OCI-M2 (cell line): ENCODE measurements at regions not wholly inside any gene's neighbourhood (a gene's known extent, or its start where the extent isn't known, plus 50 kb on each side); places are given as distances from the start of the nearest gene placed in this dataset.

Source experiments
- DNase-seq: peaks from one replicate; lab custom pipeline; 2025; ENCODE audit not compliant: unreplicated experiment; lab: John Stamatoyannopoulos, UW

GRCh38 chr6:68400396-68400795 lies 234.7 kb upstream of the ADGRB3 start:
- no peak for DNase-seq

DNA sequence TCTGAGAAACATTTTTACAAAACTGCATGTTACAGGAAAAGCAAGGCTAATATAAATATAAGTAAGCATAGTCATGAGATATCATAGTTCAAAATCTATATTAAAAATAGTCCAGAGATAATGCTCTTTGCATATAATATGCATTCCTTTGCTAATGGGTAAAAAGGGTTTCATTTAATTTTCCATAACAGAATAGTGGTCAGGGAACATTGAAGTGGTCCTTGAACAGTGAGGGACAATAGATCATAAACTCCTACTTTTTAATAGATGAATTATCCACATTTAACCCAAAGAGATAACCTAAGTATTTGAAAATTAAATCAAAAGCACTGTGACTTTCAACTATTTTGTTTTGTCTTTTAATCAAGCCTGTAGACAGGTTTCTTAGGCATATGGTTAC lies 243.1 kb upstream of the ADGRB3 start:
- no peak for DNase-seq

DNA sequence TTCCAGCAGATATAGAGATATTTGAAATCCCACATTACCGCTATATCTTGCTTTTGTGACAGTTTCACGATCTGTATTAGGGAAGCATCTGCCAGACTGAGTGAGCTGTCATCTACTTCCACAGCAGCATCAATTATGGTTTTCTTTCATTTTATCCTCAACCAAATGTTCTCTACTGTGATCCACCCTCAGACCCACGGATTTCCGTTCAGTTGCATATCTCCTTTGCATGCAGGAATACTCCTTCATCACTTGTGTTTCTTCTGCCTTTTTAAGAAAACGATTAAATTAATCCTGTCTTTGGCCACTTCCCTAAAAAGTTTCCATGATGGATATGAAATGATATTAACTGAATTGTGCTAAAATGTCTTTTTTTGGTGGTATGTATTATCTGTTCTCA lies 262.1 kb upstream of the ADGRB3 start:
- no peak for DNase-seq

GRCh38 chr6:68368845-68369244 lies 266.2 kb upstream of the ADGRB3 start:
- no peak for DNase-seq

DNA sequence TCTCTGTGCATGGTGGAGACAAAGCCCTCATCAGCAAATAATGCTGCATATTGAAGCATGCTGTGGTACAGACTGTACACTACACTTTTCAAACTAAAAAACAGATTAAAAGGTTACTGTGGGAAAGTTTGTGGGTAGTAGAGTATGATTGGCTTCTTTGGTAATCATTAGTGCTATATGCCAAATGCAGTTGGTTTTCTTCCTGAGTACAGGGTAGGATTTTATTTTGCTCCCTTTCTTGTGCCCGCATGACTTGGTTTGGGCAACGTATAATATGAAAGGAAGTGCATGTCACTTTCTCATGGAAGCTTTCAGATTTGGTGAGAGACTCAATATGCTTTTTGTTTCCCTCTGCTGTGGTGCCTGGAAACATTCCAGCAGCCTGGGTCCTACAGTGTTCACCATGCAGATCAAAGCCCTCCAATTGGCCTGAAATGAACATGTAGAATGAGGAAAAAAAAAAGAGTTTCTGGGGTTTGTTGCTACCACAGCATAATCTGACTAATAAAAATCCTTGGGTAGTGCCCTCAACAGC lies 270.7 kb upstream of the ADGRB3 start:
- no peak for DNase-seq

- DNase-seq: peak; percentile 78
These were observed 291.2 kb upstream of the ADGRB3 start for GRCh38 chr6:68343901-68344300.

DNA sequence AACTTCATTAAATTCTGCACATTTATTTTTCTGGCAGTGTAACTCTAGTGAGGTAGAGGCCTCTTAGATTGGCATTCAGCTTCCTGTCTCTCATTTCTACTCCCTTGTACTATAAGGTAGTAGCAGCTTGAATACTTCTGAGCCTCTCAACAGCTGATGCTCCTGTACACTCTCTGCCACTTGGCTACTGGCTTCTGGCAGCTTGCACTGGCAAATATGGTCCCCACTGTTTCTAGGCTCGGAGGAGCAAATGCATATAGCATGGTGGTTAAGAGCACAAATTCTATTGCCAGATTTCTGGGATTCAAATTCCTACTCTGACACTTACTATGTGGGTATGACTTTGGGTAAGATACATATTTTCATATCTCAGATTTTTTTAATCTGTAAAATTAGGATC lies 292.8 kb upstream of the ADGRB3 start:
- no peak for DNase-seq

- DNase-seq: no peak
These were observed 295.5 kb upstream of the ADGRB3 start for GRCh38 chr6:68339488-68340131.

DNA sequence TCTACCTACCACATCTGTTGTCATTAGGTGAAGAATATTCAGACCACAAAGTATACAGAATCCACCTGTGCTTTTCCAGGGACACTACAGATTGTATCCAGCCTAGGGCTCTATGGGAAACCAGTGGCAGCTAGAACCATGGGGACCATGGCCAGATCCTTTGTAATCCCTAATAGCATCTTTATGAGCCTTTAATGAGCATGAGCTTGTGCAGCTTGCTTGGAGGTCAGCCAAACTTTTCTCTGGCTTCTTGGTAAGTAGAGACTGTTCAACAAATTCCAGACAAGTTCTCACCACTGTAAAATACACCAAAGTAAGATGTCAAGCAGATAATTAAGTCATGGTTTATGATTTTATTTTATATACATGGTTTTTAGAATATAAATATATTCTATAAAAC lies 301.6 kb upstream of the ADGRB3 start:
- no peak for DNase-seq

- DNase-seq: no peak
These were observed 306.9 kb upstream of the ADGRB3 start for GRCh38 chr6:68328156-68328555.

GRCh38 chr6:68326762-68327161 lies 308.3 kb upstream of the ADGRB3 start:
- no peak for DNase-seq

GRCh38 chr6:68317366-68317765 lies 317.7 kb upstream of the ADGRB3 start:
- DNase-seq: no peak

DNA sequence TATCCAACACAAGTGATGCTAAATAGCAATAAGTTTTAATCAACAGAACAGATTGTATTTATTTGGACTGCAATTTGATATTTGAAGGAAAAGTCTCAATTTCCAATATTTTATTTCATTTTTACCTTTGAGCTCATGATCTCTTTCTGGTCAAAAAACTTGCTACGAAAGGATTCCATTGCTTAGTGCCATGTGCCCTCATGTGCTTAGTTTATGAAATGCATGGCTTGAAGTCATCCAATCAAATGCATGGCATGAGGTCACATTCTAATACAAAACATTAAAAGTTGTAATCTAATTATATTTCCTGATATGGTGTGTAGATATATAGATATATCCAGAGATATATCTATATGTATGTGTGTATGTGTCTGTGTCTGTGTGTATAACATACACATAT lies 321.2 kb upstream of the ADGRB3 start:
- no peak for DNase-seq

GRCh38 chr6:68307301-68307700 lies 327.8 kb upstream of the ADGRB3 start:
- DNase-seq: no peak

GRCh38 chr6:68296126-68296525 lies 339.0 kb upstream of the ADGRB3 start:
- DNase-seq: no peak

DNA sequence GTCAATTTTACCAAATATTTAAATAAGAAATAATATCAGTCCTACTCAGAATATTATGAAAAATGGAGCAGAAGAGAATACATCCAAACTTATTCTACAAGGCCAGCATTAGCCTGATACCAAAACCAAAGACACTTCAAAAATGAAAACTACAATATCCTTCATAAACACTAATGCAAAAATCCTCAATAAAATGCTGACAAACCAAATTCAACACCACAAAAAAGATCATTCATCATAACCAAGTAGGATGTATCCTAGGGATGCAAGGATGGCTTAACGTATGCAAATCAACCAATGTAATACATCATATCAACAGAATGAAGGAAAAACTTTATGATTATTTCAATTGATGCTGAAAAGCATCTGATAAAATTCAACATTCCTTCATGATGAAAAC lies 352.4 kb upstream of the ADGRB3 start:
- no peak for DNase-seq

GRCh38 chr6:68279793-68280557 lies 355.1 kb upstream of the ADGRB3 start:
- no peak for DNase-seq

DNA sequence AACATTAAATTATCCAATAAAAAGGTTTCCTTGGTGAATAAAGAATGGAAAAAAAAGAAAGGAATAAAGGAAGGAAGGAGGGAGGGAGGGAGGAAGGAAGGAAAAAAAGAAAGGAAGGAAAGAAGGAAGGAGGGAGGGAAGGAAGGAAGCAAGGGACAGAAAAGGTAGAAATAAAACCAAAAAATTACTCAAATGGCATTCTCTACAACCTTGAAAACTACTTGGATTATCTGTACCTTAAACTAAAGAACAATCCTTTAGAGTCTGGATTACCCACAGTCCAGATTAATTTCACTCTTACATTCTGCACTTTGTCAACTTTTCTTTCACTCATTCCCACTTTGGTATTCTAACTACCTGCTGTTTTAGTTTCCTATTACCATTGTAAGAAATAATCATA lies 361.8 kb upstream of the ADGRB3 start:
- DNase-seq: no peak

GRCh38 chr6:68256391-68256790 lies 378.7 kb upstream of the ADGRB3 start:
- no peak for DNase-seq

GRCh38 chr6:68252632-68253031 lies 382.4 kb upstream of the ADGRB3 start:
- no peak for DNase-seq

DNA sequence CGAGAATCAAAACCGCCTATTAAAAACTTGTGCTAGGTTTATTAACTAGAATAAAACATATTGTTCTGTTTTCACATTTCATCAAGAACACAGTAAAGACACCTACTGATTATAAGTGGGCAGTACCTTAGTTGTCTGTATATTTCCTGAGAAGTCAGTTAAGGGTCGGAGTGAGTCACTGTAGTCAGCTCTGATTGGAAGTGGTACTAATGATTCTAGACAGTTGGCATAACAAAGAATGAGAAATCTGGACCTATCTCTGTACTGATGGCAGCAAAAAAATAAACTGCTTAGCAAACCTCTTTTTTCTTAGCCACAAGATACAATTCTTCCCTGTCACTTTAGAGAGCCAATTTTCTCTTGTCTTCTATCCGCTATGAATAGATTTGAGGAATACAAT lies 387.3 kb upstream of the ADGRB3 start:
- DNase-seq: no peak

DNA sequence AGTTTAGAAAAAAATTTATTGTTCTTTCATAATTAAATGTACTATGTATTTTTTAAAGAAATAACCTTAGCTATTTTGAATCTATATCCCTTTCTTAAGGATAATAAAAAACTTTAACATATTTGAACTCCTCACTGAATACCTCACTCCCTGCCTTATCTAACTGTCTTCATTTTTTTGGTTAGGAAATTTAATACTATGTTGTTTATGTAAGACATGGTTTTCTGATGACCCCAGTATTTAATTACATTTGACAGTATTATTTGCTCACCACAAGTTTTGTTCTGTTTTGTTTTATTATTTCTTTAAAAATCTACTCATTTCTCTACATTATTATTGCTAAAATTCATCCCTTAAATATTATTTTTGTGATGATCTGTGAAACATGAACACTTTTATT lies 394.4 kb upstream of the ADGRB3 start:
- no peak for DNase-seq

DNA sequence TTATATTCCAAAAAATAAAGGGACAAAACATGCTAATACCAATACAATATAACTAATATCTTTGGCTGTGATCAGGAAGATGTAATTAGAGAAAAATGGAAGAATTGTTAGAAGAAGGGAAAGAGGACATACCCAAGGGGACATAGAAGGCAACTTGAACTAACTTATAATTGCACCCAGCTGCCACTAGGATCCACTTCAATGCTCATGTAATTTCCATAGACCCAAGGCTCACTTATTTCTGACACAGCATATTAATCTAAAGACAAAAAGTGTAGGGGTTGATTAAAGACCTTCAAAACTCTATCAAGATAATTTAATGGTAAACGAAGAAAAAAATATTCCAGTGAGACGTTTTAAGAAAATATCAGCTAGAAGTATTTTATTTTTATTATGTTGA lies 396.0 kb upstream of the ADGRB3 start:
- DNase-seq: no peak
